Mucosa of rectum (tissue), 2 donors: ENCODE measurements at regions not wholly inside any gene's neighbourhood (a gene's known extent, or its start where the extent isn't known, plus 50 kb on each side); places are given as distances from the start of the nearest gene placed in this dataset.
"Not testable (repeated sequence)": the region's sequence is repeated elsewhere in the genome, so short reads cannot be mapped to it uniquely, and the experiment has no call there.

Experiments used
- H3K27ac ChIP-seq, 2 donors: one replicate each; pipeline ENCODE4 v1.7.0; 2013; ENCODE audit warnings: inconsistent platforms in 2 of 2, low read depth in 2 of 2, low read length in 2 of 2
- H3K27me3 ChIP-seq, 2 donors: one replicate each; pipeline ENCODE4 v1.7.0; 2013; ENCODE audit warnings: low read length in 2 of 2; ENCODE audit not compliant: control insufficient read depth in 2 of 2, insufficient read depth in 2 of 2
- H3K36me3 ChIP-seq, 2 donors: one replicate each; pipeline ENCODE4 v1.7.0; 2013; ENCODE audit warnings: low read length in 2 of 2; ENCODE audit not compliant: control insufficient read depth in 2 of 2, insufficient read depth in 2 of 2
- H3K4me1 ChIP-seq, 2 donors: one replicate each; pipeline ENCODE4 v1.7.0; 2013; ENCODE audit warnings: low read length in 2 of 2, mild to moderate bottlenecking in 1 of 2; ENCODE audit not compliant: control insufficient read depth in 2 of 2, insufficient read depth in 2 of 2
- H3K4me3 ChIP-seq, 2 donors: one replicate each; pipeline ENCODE4 v1.7.0; 2013; ENCODE audit warnings: low read length in 2 of 2
- H3K9ac ChIP-seq, 2 donors: one replicate each; pipeline ENCODE4 v1.7.0; 2013; ENCODE audit warnings: low read length in 2 of 2, low read depth in 1 of 2, mild to moderate bottlenecking in 1 of 2
- H3K9me3 ChIP-seq, 2 donors: one replicate each; pipeline ENCODE4 v1.7.0; 2013; ENCODE audit warnings: low read length in 2 of 2; ENCODE audit not compliant: control insufficient read depth in 2 of 2
- donor health status: healthy.
- donor health status: Normal muscosa, but diverticular disease.

DNA sequence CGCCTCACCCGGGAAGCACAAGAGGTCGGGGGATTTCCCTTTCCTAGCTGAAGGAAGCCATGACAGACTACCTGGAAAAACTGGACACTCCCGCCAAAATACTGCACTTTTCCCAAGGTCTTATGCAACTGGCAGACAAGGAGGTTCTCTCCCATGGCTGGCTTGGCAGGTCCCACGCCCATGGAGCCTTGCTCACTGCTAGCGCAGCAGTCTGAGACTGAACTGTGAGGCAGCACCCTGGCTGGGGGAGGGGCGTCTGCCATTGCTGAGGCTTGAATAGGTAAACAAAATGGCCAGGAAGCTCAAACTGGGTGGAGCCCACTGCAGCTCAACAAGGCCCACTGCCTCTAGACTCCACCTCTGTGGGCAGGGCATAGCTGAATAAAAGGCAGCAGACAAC lies 92.1 kb downstream of the C4BPA start:
- not testable (repeated sequence) for H3K36me3 ChIP-seq, H3K4me1 ChIP-seq, H3K4me3 ChIP-seq, H3K27me3 ChIP-seq, H3K9ac ChIP-seq, H3K27ac ChIP-seq, H3K9me3 ChIP-seq

GRCh38 chr1:207201534-207201933 lies 97.5 kb downstream of the C4BPA start:
- H3K36me3 ChIP-seq, H3K27me3 ChIP-seq, H3K9ac ChIP-seq, H3K4me3 ChIP-seq, H3K27ac ChIP-seq, H3K9me3 ChIP-seq, H3K4me1 ChIP-seq: not testable (repeated sequence)

GRCh38 chr1:207202480-207202879 lies 98.4 kb downstream of the C4BPA start:
- Histone ChIP-seq H3K4me1 (no peaks in the 10 kb centered on the region), H3K27me3 (no peaks in the 10 kb centered on the region), H3K9ac (no peak overlapping the region), H3K9me3 (no peaks in the 10 kb centered on the region), H3K4me3 (no peak overlapping the region), H3K36me3 (no peaks in the 10 kb centered on the region), H3K27ac (no peak overlapping the region)

- Histone ChIP-seq H3K27me3 (no peaks in the 10 kb centered on the region), H3K9ac (no peak overlapping the region), H3K27ac (no peak overlapping the region), H3K4me3 (no peak overlapping the region), H3K4me1 (no peaks in the 10 kb centered on the region), H3K9me3 (no peaks in the 10 kb centered on the region), H3K36me3 (no peaks in the 10 kb centered on the region)
Observed at GRCh38 chr1:207203541-207203940, 99.5 kb downstream of the C4BPA start.

DNA sequence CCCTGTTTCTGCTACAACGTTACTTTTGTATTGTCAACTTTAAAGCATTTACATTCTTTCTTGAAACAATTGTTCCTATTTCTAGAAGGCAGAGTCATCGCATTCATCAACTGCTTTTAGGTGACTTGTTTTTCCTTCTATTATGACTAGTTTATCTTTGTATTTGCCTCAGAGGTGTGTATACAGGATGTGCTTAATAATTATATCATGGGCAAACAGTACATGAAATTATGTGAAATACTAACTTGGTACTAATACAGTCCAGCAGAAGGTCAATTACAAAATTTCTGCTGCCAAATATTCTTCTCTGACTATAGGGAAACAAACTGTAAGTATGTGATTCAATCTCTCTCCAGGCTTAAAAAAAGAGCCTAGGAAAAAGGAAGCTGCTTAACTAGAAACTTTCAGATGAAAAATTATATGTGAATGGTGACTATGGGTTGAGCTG lies 101.6 kb downstream of the C4BPA start:
- H3K4me1 ChIP-seq: no peaks in the 10 kb centered on the region
- no peaks in the 10 kb centered on the region for H3K27me3 ChIP-seq
- no peak overlapping the region for H3K4me3 ChIP-seq
- no peak overlapping the region for H3K9ac ChIP-seq
- H3K9me3 ChIP-seq: no peaks in the 10 kb centered on the region
- peak overlapping the region in 1 of 2 donors; percentile 5 for H3K27ac ChIP-seq
- no peaks in the 10 kb centered on the region for H3K36me3 ChIP-seq

GRCh38 chr1:207208691-207209090 lies 104.7 kb downstream of the C4BPA start:
- not testable (repeated sequence) for H3K9ac ChIP-seq, H3K4me3 ChIP-seq, H3K4me1 ChIP-seq, H3K27me3 ChIP-seq, H3K27ac ChIP-seq, H3K9me3 ChIP-seq, H3K36me3 ChIP-seq

DNA sequence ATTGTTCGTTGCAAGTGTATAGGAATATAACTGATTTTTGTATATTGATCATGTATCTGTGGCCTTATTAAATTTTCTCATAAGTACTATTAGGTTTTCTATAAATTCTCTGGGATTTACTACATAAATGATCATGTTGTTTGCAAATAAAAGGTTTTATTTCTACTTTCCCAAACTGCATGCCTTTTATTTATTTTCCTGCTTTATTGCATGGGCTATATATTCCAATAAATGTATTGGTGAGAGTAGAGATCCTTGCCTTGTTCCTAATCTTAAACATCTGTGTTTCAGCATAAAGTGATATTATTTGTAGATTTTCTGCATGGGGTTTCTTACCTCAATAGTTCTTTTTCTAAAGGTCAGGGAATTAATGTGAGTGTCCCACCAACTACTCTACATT lies 107.0 kb upstream of the CD55 start:
- Histone ChIP-seq H3K4me1 (no peaks in the 10 kb centered on the region), H3K9me3 (no peaks in the 10 kb centered on the region), H3K9ac (no peak overlapping the region), H3K4me3 (no peak overlapping the region), H3K36me3 (no peaks in the 10 kb centered on the region), H3K27ac (no peak overlapping the region), H3K27me3 (no peaks in the 10 kb centered on the region)

GRCh38 chr1:207217778-207218511 lies 103.5 kb upstream of the CD55 start:
- no peaks in the 10 kb centered on the region for H3K36me3 ChIP-seq
- H3K9ac ChIP-seq: no peak overlapping the region
- H3K9me3 ChIP-seq: no peaks in the 10 kb centered on the region
- H3K4me3 ChIP-seq: no peak overlapping the region
- no peak overlapping the region for H3K27ac ChIP-seq
- no peaks in the 10 kb centered on the region for H3K27me3 ChIP-seq
- no peaks in the 10 kb centered on the region for H3K4me1 ChIP-seq

- Histone ChIP-seq H3K27me3 (no peaks in the 10 kb centered on the region), H3K4me1 (no peaks in the 10 kb centered on the region), H3K9me3 (no peaks in the 10 kb centered on the region), H3K4me3 (no peak overlapping the region), H3K9ac (no peak overlapping the region), H3K27ac (no peak overlapping the region), H3K36me3 (no peaks in the 10 kb centered on the region)
Observed at GRCh38 chr1:207218512-207219362, 102.7 kb upstream of the CD55 start.

DNA sequence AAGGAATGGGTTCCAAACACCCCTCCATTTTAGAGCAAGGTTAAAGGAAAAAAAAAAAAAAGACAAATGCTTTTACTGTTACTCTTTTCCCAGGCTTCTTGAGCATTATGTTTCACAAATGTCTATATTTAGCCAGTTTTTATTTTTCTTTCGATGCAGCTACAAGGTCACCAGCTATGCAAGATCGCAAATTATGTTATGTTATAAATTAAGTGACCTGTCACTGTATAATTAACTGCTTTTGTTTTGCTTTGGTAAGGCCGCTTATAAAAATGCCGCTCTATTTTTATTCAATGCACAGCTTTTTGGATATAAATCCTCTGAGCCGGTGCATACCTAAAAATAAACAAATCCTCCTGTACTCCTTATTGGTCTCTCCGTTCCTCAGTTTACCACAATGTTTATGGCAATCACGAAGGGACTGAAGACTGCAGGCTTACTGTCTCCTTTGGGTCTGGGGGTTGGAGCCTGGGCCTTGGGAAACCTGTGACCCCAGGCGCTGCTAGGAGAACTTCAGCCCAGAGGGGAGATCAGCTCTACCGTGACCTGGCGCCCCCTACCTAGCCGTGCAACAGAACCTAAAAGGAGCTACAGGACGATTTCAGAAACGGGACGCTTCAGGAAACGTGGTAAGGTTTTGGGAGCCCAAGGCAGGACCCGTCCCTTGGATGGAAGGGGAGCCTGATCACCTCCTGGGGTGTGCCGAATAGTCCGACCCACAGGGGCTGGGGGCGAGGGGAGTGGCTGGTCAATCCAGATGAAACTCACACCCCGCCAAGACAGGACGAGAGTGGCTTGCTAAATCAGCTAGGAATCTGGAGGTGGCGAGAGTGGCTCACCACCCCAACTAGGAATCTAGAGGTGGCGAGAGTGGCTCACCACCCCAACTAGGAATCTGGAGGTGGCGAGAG lies 101.2 kb upstream of the CD55 start:
- H3K4me3 ChIP-seq: no peak overlapping the region
- H3K27me3 ChIP-seq: no peaks in the 10 kb centered on the region

More for the DNA sequence above, 101.2 kb upstream of the CD55 start:
- Histone ChIP-seq H3K9ac (no peak overlapping the region), H3K36me3 (no peaks in the 10 kb centered on the region), H3K9me3 (no peaks in the 10 kb centered on the region), H3K4me1 (no peaks in the 10 kb centered on the region), H3K27ac (no peak overlapping the region)
